HG03064 (cell line): ENCODE measurements at regions not wholly inside any gene's neighbourhood (a gene's known extent, or its start where the extent isn't known, plus 50 kb on each side); places are given as distances from the start of the nearest gene placed in this dataset.
"Not testable (repeated sequence)": the region's sequence is repeated elsewhere in the genome, so short reads cannot be mapped to it uniquely, and the experiment has no call there.

Experiments
- ATAC-seq: cut with Tn5 transposase; IDR thresholded peaks from one replicate; pipeline ENCODE4 v1.9.1; 2021; ENCODE audit warnings: low read depth; ENCODE audit not compliant: unreplicated experiment

DNA sequence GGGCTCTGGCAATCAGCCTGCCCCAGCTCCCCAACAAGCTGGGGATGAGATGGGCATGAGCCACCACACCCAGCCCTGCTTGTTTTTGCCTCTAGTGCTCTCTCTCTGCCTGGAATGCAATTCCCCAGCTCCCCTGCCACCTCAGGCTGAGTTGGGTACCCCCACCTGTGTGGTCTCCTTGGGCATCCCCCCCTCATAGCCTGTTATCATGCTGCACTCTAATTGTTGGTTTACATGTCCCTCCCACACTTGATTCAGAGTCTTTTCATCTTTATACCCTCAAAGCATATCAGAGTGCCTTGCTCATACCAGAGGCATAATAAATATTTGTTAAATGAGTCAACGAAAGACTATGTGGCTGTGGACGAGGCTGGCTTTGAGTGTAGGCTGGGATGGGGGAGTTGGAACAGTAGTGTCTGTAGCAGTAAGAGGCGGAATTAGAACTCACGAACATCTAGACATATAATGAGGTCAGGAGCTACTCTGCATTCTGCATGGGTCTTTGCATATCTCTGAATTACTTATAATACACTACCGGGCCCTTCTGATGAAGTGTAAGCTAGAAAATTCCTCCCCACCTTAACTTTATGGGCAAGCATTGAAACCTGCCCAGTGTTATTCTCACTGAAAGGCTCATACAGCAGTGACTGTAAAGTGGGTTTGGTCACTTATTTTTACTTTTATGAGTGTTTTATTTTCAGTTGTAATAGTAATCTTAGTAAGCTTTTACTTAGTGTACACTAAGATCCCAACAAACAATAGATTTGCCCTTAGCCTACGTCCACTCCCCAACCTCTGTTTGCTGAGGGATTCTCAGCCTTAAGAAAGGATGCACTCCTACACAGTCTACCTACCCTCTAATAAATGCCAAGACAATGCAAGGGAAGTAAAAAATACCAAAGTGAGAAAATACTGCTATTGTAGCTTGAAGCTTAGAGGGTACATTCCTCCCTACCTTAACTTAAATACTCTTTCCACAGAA is 58.7 kb downstream of the EDN1 start:
- no peak for ATAC-seq

DNA sequence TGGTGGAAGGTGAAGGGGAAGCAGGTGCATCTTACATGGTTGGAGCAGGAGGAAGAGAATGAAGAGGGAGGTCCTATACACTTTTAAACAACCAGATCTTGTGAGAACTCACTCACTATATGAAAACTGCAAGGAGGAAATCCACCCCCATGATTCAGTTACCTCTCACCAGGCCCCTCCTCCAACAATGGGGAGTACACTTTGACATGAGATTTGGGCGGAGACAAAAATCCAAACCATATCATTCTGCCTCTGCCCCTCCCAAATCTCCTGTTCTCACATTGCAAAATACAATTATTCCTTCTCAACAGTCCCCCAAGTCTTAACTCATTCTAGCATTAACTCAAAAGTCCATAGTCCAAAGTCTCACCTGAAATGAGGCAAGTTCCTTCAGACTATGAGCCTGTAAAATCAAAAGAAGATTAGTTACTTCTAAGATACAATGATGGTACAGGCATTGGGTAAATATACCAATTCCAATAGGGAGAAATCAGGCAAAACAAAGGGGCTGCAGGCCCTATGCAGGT is 60.5 kb downstream of the EDN1 start:
- no peak for ATAC-seq

DNA sequence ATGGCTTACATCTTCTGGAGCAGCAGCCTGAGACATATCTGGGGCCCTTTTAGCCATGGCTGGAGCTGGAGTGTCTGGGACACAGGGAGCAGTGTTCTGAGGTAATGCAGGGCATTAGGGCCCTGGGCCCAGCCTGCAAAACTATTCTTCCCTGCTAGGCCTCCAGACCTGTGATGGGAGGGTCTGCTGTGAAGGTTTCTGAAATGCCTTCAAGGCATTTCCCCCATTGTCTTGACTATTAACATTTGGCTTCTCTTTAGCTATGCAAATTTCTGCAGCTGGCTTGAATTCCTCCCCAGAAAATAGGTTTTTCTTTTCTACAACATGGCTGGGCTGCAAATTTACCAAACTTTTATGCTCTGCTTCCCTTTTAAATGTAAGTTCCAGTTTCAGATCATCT is 61.5 kb downstream of the EDN1 start:
- ATAC-seq = no peak

DNA sequence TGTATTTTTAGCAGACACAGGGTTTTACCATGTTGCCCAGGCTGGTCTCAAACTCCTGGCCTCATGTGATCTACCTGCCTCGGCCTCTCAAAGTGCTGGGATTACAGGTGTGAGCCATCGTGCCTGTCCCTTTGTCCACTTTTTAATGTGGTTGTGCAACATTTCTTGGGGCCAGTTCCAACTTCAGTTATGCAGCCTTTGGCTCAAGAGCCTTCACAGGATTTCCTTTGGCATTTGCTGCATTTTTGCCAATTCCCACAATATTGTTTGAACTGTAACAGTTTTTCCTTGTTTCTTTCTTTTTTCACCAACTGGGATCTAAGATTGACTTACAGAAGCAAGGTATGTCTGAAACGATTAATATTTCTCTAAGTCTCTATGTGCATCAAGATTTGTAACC is 63.6 kb downstream of the EDN1 start:
- ATAC-seq = no peak

DNA sequence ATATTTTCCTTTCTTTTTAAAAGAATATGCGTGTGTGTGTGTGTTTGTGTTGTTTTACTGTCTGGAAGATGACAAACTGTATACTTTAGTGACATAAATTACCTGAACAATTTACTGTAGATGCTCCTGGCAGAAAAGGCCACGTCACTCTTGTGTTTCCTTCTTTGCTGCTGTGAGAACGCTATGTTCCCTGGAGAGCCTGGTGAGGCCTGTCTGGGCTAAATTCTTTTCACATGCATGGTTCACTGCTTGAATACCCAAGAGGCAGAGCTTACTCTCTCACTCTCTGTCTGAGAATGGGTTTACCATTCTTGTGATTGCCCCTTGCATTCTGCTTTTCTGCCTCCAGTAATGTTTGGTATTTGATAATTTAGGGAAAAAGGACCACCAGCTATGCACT is 64.3 kb downstream of the EDN1 start:
- peak; percentile 43 for ATAC-seq

DNA sequence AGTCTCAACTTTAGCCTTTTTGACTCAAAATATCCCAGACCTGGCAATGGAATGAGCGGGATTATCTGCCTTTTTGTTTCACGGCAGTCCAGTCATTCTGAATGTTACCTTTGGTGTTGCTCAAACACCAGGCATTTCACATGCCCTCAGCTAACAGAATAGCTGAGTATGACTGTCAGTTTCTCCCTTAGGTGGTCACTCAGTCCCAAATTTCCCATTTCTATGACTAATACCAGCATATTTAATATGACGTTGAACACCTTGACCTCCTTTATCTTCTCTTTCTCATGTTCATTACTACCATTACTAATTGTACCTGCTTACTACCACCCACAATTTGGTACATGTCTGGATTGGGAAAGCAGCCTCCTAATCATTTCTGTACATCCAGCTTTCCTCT is 65.2 kb downstream of the EDN1 start:
- no peak for ATAC-seq

DNA sequence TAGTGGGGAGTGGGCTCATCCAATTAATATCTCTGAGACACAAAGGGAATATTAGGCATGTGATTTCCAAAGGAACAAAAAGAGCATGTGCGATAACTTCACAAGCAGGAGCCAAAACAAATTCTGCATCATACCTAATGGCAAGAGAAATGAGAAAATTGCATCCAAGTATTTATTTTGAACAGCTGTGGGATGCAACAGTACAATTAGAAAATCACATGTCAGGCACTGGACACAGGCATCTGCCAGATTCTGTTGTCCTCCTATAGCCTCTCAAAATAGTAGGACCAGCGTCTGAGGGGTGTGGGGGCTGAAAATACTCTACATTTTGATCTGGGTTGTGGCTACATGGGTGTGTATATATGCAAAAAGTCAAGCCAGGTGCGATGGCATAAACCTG is 66.3 kb downstream of the EDN1 start:
- ATAC-seq = no peak

DNA sequence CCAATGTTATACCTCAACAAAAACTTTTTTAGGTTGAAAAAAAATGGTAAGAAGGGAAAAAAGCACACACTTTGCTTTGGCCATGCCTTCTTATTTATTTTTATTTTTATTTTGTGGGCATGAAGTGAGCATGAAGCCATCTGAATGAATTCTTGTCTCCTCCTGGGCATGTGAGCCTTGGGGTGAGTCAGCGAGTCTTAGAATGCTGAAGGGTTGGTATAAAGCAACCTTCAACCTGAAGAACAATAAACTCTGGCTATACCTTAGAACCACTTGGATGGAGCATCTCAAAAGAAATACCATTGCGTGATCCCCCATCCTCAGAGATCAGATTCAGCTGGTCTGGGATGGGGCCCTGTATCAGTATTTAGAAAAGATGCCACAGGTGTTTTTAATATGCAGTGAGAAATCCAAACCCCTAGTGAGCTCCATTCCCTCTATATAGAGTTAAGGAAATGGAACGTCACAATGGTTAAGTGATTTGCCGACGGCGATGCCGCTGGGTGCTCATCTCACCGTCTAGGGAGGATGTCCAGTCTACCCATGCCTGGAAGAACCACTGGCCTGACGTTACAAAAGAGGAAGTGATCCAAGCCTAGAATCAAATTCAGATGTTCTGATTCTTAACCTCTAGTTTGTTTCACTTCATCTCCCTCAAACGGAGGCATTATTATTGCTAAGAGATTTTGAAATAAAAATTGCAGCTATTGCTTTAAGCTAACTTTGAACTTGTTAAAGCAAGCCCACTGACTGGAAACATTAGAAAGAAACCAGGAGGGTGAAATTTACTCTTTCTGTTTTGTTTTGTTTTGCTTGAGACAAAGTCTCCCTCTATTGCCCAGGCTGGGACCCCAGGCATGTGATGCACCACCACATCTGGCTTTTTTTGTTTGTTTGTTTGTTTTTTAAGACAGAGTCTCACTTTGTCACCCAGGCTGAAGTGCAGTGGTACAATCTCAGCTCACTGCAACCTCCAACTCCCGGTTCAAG is 67.1 kb downstream of the EDN1 start:
- ATAC-seq = peak; percentile 56

DNA sequence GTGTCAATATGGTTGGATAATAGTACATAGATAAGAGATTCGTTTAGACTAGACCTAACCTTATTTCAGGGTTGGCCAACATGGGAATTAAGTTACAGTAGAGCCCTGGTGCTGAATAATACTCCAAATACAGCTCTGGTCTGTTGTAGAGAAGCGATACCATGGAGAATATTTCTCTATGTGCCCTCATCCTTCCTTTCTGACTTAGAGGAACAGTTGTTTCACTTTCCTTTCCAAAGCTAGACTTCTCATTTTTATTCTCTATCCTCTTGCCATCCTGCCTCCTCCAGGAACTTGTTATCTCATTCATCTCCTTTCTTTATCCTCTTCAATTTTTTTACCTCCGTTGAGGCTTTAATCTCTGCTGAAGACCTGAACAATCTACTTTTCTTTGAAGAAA is 68.9 kb downstream of the EDN1 start:
- ATAC-seq = no peak

DNA sequence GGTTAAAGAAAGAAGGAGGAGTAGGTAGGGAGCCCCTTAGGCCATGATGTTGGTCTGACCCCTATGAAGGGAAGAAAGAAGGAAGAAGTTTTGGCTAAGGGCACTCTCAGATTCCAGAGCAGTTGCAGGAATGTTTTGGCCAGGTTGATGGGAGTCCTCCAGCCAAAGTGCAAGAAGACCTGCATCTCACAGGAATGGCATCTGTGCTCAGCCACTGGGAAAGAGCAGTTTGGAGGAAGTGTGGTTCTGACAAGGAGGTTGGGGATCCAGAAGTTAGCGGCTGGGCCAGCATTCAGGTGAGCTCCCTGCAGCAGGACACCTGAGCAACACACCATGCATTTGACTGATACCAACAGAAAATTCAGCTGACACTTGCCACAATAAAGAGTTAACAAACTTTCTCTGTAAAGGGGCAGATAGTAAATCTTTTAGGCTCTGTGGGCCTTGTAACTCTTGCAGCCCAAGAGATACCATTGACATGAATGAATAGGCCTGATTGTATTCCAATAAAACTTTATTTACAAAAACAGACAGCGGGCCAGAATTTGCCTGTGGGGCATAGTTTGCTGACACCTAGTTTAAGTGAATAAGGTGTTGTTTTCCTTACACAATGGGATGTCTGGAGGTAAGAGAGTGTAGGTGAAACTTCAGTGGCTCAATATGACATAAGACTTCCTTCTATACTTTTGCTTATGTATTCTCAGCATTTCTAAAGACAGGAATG is 71.0 kb downstream of the EDN1 start:
- ATAC-seq = no peak

DNA sequence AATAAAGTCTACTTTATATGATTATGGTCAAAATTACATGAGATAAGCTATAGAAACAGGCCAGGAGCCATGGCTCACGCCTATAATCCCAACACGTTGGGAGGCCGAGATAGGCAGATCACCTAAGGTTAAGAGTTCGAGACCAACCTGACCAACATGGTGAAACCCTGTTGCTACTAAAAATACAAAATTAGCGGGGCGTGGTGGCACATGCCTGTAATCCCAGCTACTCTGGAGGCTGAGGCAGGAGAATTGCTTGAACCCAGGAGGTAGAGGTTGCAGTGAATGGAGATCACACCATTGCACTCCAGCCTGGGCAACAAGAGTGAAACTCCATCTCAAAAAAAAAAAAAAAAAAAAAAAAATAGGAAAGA is 73.1 kb downstream of the EDN1 start:
- not testable (repeated sequence) for ATAC-seq

DNA sequence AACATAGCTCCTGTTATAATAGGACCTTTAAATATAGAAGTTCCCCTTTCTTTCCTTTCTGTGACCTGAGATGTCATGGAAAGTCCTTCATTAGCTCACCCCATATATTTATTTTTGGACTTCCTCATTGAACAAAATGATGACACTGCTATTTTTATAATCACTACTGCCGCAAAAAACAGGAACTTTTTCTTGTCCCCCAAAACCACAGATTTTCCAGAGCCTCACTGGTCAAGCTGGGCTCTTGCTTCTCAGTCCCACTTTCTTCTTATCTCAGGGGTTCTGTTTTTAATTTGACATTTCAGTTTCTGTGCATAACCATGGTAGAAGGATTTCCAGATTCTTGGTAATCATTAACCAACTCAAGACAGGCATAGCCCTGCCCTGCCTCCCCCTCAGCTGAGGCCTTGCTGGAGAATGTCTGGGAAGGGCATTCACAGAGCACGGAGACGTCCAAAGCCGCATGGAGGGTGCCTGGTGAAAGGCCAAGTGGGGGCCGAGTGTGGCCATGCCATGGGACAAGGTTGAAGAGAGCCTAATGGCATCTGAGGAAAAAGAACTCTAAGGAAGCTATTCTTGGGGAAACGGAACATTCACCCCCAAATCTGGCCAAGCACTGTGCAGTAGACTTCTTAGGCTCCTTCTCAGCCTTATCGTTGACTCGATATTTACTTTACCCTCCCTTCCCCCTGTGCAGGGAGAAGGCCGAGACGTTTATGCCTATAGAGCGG is 73.7 kb downstream of the EDN1 start:
- peak; percentile 65 for ATAC-seq

DNA sequence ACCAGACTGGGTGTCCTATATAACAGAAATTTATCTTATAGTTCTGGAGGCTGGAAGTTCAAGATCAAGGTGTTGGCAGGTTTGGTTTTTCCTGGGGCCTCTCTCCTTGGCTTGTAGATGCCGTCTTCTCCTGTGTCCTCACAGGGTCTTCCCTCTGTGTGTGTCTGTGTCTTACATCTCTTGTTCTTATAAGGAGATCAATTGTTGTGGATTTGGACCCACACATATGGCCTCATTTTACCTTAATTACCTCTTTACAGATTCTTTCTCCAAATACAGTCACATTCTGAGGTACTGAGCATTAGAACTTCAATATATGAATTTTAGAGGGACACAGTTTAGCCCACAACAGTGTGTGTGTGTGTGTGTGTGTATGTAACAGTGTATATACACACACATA is 74.5 kb downstream of the EDN1 start:
- ATAC-seq = no peak

DNA sequence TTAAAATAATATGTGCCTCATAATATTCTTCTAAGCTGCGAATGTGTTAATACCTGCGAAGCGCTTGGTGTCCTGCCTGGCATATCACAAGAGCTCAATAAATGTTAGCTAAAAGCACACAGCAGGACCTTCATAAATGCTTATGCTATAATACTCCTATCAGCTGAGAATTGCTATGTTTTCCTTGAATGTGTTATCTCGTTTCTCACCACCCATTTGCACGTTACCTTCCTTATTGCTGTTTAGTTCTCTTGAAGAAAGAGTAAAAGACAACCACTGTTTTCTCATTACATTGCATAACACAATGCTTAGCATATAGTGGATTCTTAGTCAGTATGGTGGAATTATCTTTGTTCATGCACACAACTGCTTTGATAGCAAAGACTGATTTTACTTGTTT is 76.6 kb downstream of the EDN1 start:
- ATAC-seq = no peak

DNA sequence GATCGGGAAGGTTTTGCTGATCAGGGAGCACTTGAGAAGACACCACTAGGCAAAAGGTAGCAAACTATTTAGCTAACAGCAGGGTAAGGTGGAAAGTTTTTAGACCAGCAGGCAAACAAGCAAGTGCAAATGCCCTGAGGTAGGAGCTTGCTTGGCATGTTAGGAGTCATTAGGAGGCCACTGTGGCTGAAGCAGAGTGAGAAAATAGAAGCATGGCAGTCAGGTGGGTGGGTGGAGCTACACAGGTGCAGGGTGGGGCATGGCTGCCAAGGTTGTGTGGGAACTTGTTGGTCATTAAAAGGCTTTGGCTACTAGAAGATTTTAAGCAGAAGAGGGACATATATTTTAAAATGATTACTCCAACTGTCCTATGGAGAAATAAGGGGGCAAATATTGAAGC is 77.3 kb downstream of the EDN1 start:
- ATAC-seq = no peak

DNA sequence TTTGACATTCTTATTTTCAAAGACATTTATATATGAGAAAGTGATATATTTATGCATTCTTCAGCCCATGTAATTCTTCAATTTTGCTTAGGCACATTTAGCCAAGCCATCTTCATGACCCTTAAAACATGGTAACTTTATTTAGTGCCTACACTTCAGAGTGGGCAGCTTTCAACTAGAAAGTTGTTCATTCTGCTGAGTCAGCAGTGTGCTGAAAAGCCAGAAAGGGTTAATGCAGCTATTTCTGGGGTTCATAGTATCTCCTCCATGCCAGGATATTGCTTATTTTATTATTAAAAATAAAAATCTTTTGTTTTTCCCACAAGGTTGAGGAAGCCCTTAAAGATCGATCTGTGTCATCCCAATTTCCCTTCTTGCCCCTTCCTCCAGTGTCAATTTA is 79.2 kb downstream of the EDN1 start:
- no peak for ATAC-seq

DNA sequence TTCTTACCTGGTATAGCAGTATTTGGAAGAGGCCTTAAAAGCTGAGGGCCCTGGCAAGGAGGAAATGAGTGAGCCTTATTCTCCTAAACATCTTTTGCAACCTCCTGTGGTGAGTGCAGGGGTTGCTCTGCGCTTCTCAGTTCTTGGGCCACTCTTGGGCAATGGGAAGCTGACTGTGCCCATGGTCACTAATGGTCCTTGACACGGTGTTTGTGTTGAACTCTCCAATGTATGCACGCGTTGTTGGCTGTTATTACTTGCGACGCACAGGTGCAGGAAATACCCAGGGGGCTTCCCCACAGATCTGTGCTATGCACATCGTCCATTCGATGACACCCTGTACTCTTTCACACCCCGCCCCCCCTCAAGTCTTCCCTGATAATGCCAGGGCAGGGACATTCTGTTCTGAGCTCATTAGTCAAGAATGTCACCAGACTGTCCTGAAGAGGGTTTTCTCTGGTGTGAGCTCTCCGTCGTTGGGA is 79.7 kb downstream of the EDN1 start:
- no peak for ATAC-seq

DNA sequence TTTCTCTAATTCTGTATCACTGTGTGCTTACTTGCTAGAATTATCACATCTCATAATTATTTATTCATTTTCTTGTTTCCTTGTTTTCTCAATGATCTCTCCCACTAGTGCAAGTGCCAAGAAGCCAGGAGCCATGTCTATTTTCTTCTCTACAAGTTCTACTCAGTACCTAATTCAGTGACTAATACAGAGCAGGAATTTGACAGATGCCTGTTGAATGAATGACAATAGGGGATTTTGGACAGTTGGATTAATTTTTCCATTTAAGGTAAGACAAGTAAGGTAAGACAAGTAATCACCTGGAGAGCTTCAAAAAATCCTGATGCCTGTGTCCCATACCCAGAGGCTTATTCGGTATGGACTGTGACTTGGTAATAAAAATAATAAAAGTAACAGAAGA is 81.0 kb downstream of the EDN1 start:
- no peak for ATAC-seq

DNA sequence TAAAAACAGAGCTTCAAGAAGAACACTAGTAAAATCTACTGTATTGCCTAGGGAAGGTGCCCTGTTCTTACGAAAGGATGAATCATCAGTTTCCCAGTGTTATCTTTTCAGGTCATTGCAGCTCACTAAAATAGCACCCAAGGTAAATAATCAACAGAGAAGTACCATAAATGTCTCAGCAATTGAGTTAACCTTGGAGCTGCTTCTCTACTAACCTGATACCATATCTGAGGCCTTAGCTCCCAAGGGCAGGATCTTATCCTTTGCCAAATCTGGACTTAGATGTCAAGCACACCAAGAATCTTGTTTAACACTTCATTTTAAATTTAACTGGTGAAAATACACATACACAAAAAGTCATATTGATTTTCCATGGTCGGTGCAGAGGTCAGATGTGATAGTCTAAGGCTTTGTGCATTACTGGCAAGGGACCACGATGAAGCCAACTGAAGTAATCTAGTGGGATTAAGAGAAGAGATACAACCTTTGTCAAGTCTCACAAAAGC is 81.5 kb downstream of the EDN1 start:
- no peak for ATAC-seq
